Choroid plexus epithelial cell (primary cell): ENCODE measurements at regions not wholly inside any gene's neighbourhood (a gene's known extent, or its start where the extent isn't known, plus 50 kb on each side); places are given as distances from the start of the nearest gene placed in this dataset.

Experiments used
- DNase-seq: peaks from one replicate; pipeline ENCODE4 v3.0.0-alpha.2; 2010; ENCODE audit warnings: low read depth
- H3K4me3 ChIP-seq: 2 replicates; pipeline ENCODE4 v1.5.1; 2011; ENCODE audit warnings: low read depth, mild to moderate bottlenecking, control low read depth, low read length, moderate library complexity
- CTCF ChIP-seq: conservative IDR thresholded peaks from 2 replicates; pipeline ENCODE4 v1.5.1; 2011; ENCODE audit warnings: low read depth, mild to moderate bottlenecking, control low read depth, inconsistent platforms, low read length, moderate library complexity

GRCh38 chr7:16114071-16114470 lies 307.3 kb downstream of the CRPPA start:
- TF ChIP-seq CTCF, result no peak
- no peak for DNase-seq
- no peak overlapping the region for H3K4me3 ChIP-seq

DNA sequence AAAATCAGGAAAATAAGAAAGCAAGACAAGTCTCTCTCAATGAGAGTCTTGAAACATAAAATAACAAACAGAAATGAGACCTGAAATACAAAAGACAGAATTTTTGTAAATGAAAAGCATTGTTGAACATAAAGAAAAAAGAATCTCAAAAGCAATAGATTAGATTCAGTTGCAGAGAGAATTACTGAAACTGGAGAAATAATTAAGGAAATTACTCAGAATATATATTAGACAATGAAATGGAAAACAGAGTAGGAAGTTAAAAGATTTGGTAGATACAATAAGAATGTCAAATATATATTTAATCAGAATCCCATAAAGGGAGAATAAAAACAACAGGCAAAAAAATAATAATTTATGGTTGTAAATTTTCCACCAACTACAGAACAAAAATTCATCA lies 308.3 kb downstream of the CRPPA start:
- no peak for DNase-seq
- no peak for TF ChIP-seq CTCF
- no peak overlapping the region for H3K4me3 ChIP-seq

DNA sequence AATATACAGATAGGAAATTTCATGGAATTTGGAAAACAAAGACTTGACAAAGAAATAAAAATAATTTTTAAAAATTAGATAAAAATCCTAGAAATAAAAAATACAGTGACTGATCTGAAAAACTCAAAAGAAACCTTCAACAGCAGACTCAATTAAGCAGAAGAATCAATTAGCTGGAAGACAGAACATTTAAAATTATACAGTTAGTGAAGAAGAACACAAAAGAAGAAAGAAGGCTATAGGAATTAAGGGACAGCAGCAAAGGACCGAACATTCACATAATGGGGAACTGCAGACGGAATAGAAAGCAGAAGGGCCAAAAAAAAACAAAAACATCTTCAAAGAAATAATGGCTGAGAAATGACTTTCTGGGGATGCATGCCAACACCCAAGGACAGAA lies 314.5 kb downstream of the CRPPA start:
- no peak for DNase-seq
- H3K4me3 ChIP-seq, result no peak overlapping the region
- TF ChIP-seq CTCF, result no peak

GRCh38 chr7:16106300-16106699 lies 315.0 kb downstream of the CRPPA start:
- no peak overlapping the region for H3K4me3 ChIP-seq
- no peak for TF ChIP-seq CTCF
- DNase-seq, result no peak

- TF ChIP-seq CTCF, result no peak
- H3K4me3 ChIP-seq, result no peak overlapping the region
- DNase-seq, result no peak
Measured at GRCh38 chr7:16099302-16099849, 322.0 kb downstream of the CRPPA start.

GRCh38 chr7:16098585-16099179 lies 322.7 kb downstream of the CRPPA start:
- no peak overlapping the region for H3K4me3 ChIP-seq
- peak; percentile 67 for DNase-seq
- TF ChIP-seq CTCF, result peak; percentile 84

GRCh38 chr7:16098058-16098457 lies 323.3 kb downstream of the CRPPA start:
- H3K4me3 ChIP-seq, result no peak overlapping the region
- no peak for TF ChIP-seq CTCF
- DNase-seq, result no peak
